H1 (cell line): ENCODE measurements at regions not wholly inside any gene's neighbourhood (a gene's known extent, or its start where the extent isn't known, plus 50 kb on each side); places are given as distances from the start of the nearest gene placed in this dataset.

Experiments
- CTCF ChIA-PET: fragments of 300-600 bp; sonication (Branson Sonifier 250); formaldehyde crosslinking; loops from one replicate; lab custom pipeline; 2021; ENCODE audit not compliant: partially characterized antibody; lab: Charles Lee
- POLR2A ChIA-PET: fragments of 300-600 bp; sonication (Branson Sonifier 250); formaldehyde crosslinking; loops from one replicate; lab custom pipeline; 2021; ENCODE audit warnings: inconsistent platforms; ENCODE audit not compliant: partially characterized antibody; lab: Charles Lee
- DNase-seq, 2 experiments: peaks; one replicate each; pipeline versions ENCODE4 v3.0.0 to v3.0.0-alpha.2; 2010 to 2022; ENCODE audit warnings: low spot score in 2 of 2, low read depth in 1 of 2, mixed read lengths in 1 of 2
- FAIRE-seq: peaks from 2 replicates; lab custom pipeline; 2011; peaks lifted over from hg19 to GRCh38; lab: Jason Lieb, UNC
- H2AFZ ChIP-seq: 2 replicates; pipeline ENCODE4 v1.8.1; 2012; ENCODE audit warnings: low read length, inconsistent platforms
- H2AK5ac ChIP-seq: 2 replicates; pipeline ENCODE4 v1.6.1; 2013; ENCODE audit warnings: low read depth, low read length
- H2BK120ac ChIP-seq: replicated peaks from 2 replicates; pipeline ENCODE3; 2013; ENCODE audit warnings: low read depth, low read length, inconsistent platforms
- H2BK12ac ChIP-seq: 2 replicates; pipeline ENCODE4 v1.6.1; 2013; ENCODE audit warnings: low read depth, low read length
- H2BK15ac ChIP-seq: 2 replicates; pipeline ENCODE4 v1.6.1; 2013; ENCODE audit warnings: low read length
- H2BK20ac ChIP-seq: 2 replicates; pipeline ENCODE4 v1.6.1; 2013; ENCODE audit warnings: low read length
- H2BK5ac ChIP-seq: 2 replicates; pipeline ENCODE4 v1.6.1; 2013; ENCODE audit warnings: low read depth, low read length
- H3K14ac ChIP-seq: 2 replicates; pipeline ENCODE4 v1.6.1; 2013; ENCODE audit warnings: inconsistent platforms; ENCODE audit not compliant: insufficient read length
- H3K18ac ChIP-seq: 2 replicates; pipeline ENCODE4 v1.6.1; 2013; ENCODE audit warnings: low read length; ENCODE audit errors: extremely low read depth
- H3K23ac ChIP-seq: 2 replicates; pipeline ENCODE4 v1.6.1; 2013; ENCODE audit warnings: inconsistent platforms; ENCODE audit not compliant: insufficient read length
- H3K23me2 ChIP-seq: 2 replicates; pipeline ENCODE4 v1.6.1; 2013; ENCODE audit warnings: low read depth, low read length
- H3K27ac ChIP-seq: 2 replicates; pipeline ENCODE4 v1.6.1; 2011; ENCODE audit warnings: low read depth, low read length, inconsistent platforms
- H3K27me3 ChIP-seq, 4 experiments: replicated peaks in 1 of 4; 1 replicate in 1 of 4; 2 replicates in 3 of 4; pipeline versions ENCODE4 v1.6.1 to v1.8.1; 2011 to 2013; ENCODE audit warnings: low read length in 3 of 4, mild to moderate bottlenecking in 3 of 4, inconsistent platforms in 2 of 4, mixed read lengths in 2 of 4, moderate library complexity in 1 of 4; ENCODE audit not compliant: control insufficient read depth in 3 of 4, insufficient read depth in 3 of 4; ENCODE audit errors: extremely low read depth in 1 of 4
- H3K36me3 ChIP-seq, 4 experiments: 2 replicates each; pipeline versions ENCODE4 v1.6.1 to v1.8.1; 2011 to 2013; ENCODE audit warnings: mild to moderate bottlenecking in 4 of 4, low read length in 3 of 4, moderate library complexity in 2 of 4, control low read depth in 1 of 4, inconsistent platforms in 1 of 4; ENCODE audit not compliant: insufficient read depth in 4 of 4, control insufficient read depth in 2 of 4
- H3K4ac ChIP-seq: replicated peaks from 2 replicates; pipeline ENCODE3; 2013; ENCODE audit warnings: low read length, low read depth, mixed read lengths, inconsistent platforms; ENCODE audit not compliant: insufficient read length
- H3K4me1 ChIP-seq, 4 experiments: replicated peaks in 1 of 4; 1 replicate in 1 of 4; 2 replicates in 3 of 4; pipeline versions ENCODE4 v1.6.1 to v1.8.1; 2011 to 2013; ENCODE audit warnings: low read length in 3 of 4, inconsistent platforms in 2 of 4, mixed read lengths in 1 of 4; ENCODE audit not compliant: insufficient read depth in 4 of 4, control insufficient read depth in 3 of 4
- H3K4me2 ChIP-seq, 2 experiments: 2 replicates each; pipeline versions ENCODE4 v1.6.1 to v1.8.1; 2011 to 2013; ENCODE audit warnings: low read depth in 2 of 2, low read length in 2 of 2, control low read depth in 1 of 2, inconsistent platforms in 1 of 2, mild to moderate bottlenecking in 1 of 2; ENCODE audit not compliant: insufficient read depth in 1 of 2
- H3K4me3 ChIP-seq, 4 experiments: fragments of 200-600, 300-600 bp in 1 of 4; sonication (generic), shearing (Covaris generic), sonication (Bioruptor Twin) in 1 of 4; 2 replicates each; pipeline versions ENCODE4 v1.5.1 to v1.8.1; 2011 to 2016; ENCODE audit warnings: low read length in 4 of 4, low read depth in 3 of 4, control low read depth in 2 of 4, inconsistent platforms in 2 of 4, mild to moderate bottlenecking in 2 of 4, mixed read lengths in 1 of 4, moderate library complexity in 1 of 4; ENCODE audit not compliant: insufficient read depth in 2 of 4; ENCODE audit errors: extremely low read depth in 1 of 4
- H3K56ac ChIP-seq: replicated peaks from 2 replicates; pipeline ENCODE3; 2013; ENCODE audit warnings: low read depth, mild to moderate bottlenecking, mixed read lengths, low read length, inconsistent platforms; ENCODE audit not compliant: insufficient read length
- H3K79me1 ChIP-seq: 2 replicates; pipeline ENCODE4 v1.6.1; 2013; ENCODE audit warnings: low read depth, low read length, control low read depth
- H3K79me2 ChIP-seq, 2 experiments: 2 replicates each; pipeline versions ENCODE4 v1.6.1 to v1.8.1; 2012 to 2013; ENCODE audit warnings: low read length in 2 of 2, mild to moderate bottlenecking in 2 of 2, inconsistent platforms in 1 of 2; ENCODE audit not compliant: insufficient read depth in 2 of 2, control insufficient read depth in 1 of 2
- H3K9ac ChIP-seq, 4 experiments: replicated peaks in 1 of 4; 1 replicate in 1 of 4; 2 replicates in 3 of 4; pipeline versions ENCODE4 v1.6.1 to v1.8.1; 2011 to 2013; ENCODE audit warnings: low read depth in 3 of 4, low read length in 3 of 4, control low read depth in 2 of 4, mild to moderate bottlenecking in 2 of 4, moderate library complexity in 2 of 4, inconsistent platforms in 1 of 4; ENCODE audit errors: extremely low read depth in 1 of 4
- H3K9me3 ChIP-seq, 2 experiments: 2 replicates each; pipeline versions ENCODE4 v1.6.1 to v1.8.1; 2012 to 2013; ENCODE audit warnings: mild to moderate bottlenecking in 2 of 2, moderate library complexity in 2 of 2, control low read depth in 1 of 2, inconsistent platforms in 1 of 2, low read depth in 1 of 2, low read length in 1 of 2, mixed read lengths in 1 of 2; ENCODE audit not compliant: insufficient read depth in 2 of 2
- H4K20me1 ChIP-seq, 2 experiments: replicated peaks in 1 of 2; 2 replicates each; pipeline versions ENCODE3 to v1.8.1; 2011 to 2013; ENCODE audit warnings: inconsistent platforms in 2 of 2, low read length in 2 of 2, mild to moderate bottlenecking in 1 of 2; ENCODE audit not compliant: insufficient read depth in 2 of 2, control insufficient read depth in 1 of 2
- H4K5ac ChIP-seq: 2 replicates; pipeline ENCODE4 v1.6.1; 2013; ENCODE audit warnings: low read length, low read depth, mixed read lengths, inconsistent platforms; ENCODE audit not compliant: insufficient read length
- H4K8ac ChIP-seq: 2 replicates; pipeline ENCODE4 v1.8.0; 2013; ENCODE audit warnings: mild to moderate bottlenecking, moderate library complexity, low read length, inconsistent platforms; ENCODE audit not compliant: insufficient read depth; ENCODE audit errors: extremely low read depth
- H4K91ac ChIP-seq: replicated peaks from 2 replicates; pipeline ENCODE3; 2013; ENCODE audit warnings: low read length, mixed read lengths, inconsistent platforms; ENCODE audit not compliant: insufficient read length
- GTF2F1 ChIP-seq: IDR thresholded peaks from 2 replicates; pipeline ENCODE4 v1.6.1; 2012; ENCODE audit warnings: low read depth, low read length, improper control_type of control experiment, borderline replicate concordance
- KDM5A ChIP-seq: fragments of 200-600 bp; IDR thresholded peaks from 2 replicates; pipeline ENCODE4 v1.7.1; 2012; ENCODE audit warnings: mild to moderate bottlenecking, low read length, inconsistent platforms, mixed read lengths
- RAD21 ChIP-seq, 2 experiments: IDR thresholded peaks in 1 of 2; conservative IDR thresholded peaks in 1 of 2; 2 replicates each; pipeline ENCODE4 v1.6.1; 2011; ENCODE audit warnings: low read depth in 2 of 2, low read length in 2 of 2, improper control_type of control experiment in 1 of 2, inconsistent platforms in 1 of 2, mild to moderate bottlenecking in 1 of 2, moderate library complexity in 1 of 2
- RXRA ChIP-seq: IDR thresholded peaks from 2 replicates; pipeline ENCODE4 v1.6.1; 2011; ENCODE audit warnings: low read depth, mild to moderate bottlenecking, low read length, moderate library complexity; ENCODE audit not compliant: insufficient read depth
- TAF1 ChIP-seq: IDR thresholded peaks from 2 replicates; pipeline ENCODE4 v1.6.1; 2011; ENCODE audit warnings: mild to moderate bottlenecking, low read depth, low read length
- YY1 ChIP-seq: IDR thresholded peaks from 2 replicates; pipeline ENCODE4 v1.6.1; 2011; ENCODE audit warnings: low read depth, mild to moderate bottlenecking, low read length
- WGBS, 2 experiments: shearing (Covaris generic) in 1 of 2; methylation state at CpG; one replicate each; pipeline versions ENCODE4 v1.1.6 to v1.1.7; 2013 to 2015; ENCODE audit warnings: low lambda C conversion rate in 2 of 2, mixed read lengths in 2 of 2, inconsistent platforms in 1 of 2, low coverage in 1 of 2, missing lambda C conversion rate in 1 of 2; ENCODE audit not compliant: insufficient replicate concordance in 2 of 2, insufficient coverage in 1 of 2, insufficient read length in 1 of 2; ENCODE audit errors: extremely low coverage in 1 of 2, missing lambda C conversion rate in 1 of 2; 5-methylcytosine and 5-hydroxymethylcytosine counted together

DNA sequence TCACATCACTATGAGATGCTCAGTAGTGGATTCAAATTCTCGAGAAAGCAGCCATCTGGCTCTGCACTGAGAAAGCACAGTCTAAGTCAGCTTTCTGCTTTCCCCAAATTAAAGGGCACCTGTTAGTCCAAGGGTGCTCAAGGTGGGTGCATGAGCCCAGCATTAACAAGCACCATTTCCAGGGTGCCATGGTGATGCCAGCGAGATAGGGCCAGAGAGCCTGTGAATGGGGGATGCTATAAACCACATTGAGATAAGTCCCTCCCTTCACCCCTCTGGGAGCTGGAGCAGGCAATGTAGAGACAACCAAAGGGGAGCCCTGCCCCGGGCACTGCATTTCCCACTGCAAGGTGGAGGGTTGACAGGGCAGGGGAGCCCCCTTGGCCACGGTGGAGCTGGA lies 568.2 kb downstream of the AJAP1 start:
- H2BK15ac ChIP-seq, result no peak overlapping the region
- no peak overlapping the region for H2AK5ac ChIP-seq
- H3K18ac ChIP-seq, result no peak overlapping the region
- POLR2A ChIA-PET, result no interaction called here
- H2BK12ac ChIP-seq, result no peak overlapping the region
- no peak overlapping the region for H3K4me3 ChIP-seq
- no peak overlapping the region for H3K14ac ChIP-seq
- no peak overlapping the region for H3K4ac ChIP-seq
- no peak for DNase-seq
- peaks cover 1 to 5% of the 10 kb centered on the region in 2 experiments for H4K20me1 ChIP-seq
- no peak overlapping the region for H2BK120ac ChIP-seq
- H3K79me2 ChIP-seq, result no peaks in the 10 kb centered on the region
- H4K5ac ChIP-seq, result no peak overlapping the region
- H3K27ac ChIP-seq, result no peak overlapping the region
- H4K91ac ChIP-seq, result no peak overlapping the region
- no peak for FAIRE-seq
- no peaks in the 10 kb centered on the region for H3K79me1 ChIP-seq
- CTCF ChIA-PET, result no interaction called here
- H3K9me3 ChIP-seq, result no peaks in the 10 kb centered on the region; a peak in 1 of 4 replicates
- no peak overlapping the region for H3K56ac ChIP-seq
- H3K36me3 ChIP-seq, result no peaks in the 10 kb centered on the region; a peak in 1 of 8 replicates
- H2BK20ac ChIP-seq, result no peak overlapping the region
- no peak overlapping the region for H2BK5ac ChIP-seq
- WGBS, 2 experiments, result 92% methylated on average over 4 of the region's 4 CpGs; no CpG with 5 or more reads in 1 of the 2 experiments
- H4K8ac ChIP-seq, result no peak overlapping the region
- TF ChIP-seq RXRA (no peak), GTF2F1 (no peak), TAF1 (no peak), RAD21 (IDR thresholded peaks at IDR 0.05 in 1 of 2, conservative IDR thresholded peaks at IDR 0.05 in 1 of 2; ENCODE audit: low read depth in 2 of 2, low read length in 2 of 2) (no peak), YY1 (no peak), KDM5A (no peak)
- TF ChIP-seq, all 59 proteins: peak for 0
- Histone ChIP-seq H3K4me2 (no peak overlapping the region), H3K23ac (no peak overlapping the region), H3K4me1 (peaks cover 4 to 16% (median 8%) of the 10 kb centered on the region in 4 experiments; a peak in 6 of 7 replicates), H3K9ac (no peak overlapping the region), H3K27me3 (peaks cover 48 to 84% (median 77%) of the 10 kb centered on the region in 4 experiments), H2AFZ (no peak overlapping the region), H3K23me2 (no peaks in the 10 kb centered on the region)
